Activated T-cell treated with anti-CD3 and anti-CD28 coated beads for 4 hours (primary cell): ENCODE measurements at regions not wholly inside any gene's neighbourhood (a gene's known extent, or its start where the extent isn't known, plus 50 kb on each side); places are given as distances from the start of the nearest gene placed in this dataset.
A peak's percentile ranks its signal among the peaks of the same experiment; 100 is the strongest.

Source experiments
- DNase-seq: peaks from one replicate; pipeline ENCODE4 v3.0.0-alpha.2; 2020

GRCh38 chr4:41883988-41884734 lies 51.1 kb upstream of the TMEM33 start:
- no peak for DNase-seq

- DNase-seq, result peak; percentile 37
These were observed 52.4 kb upstream of the TMEM33 start for GRCh38 chr4:41882625-41883347.

- no peak for DNase-seq
These were observed 53.1 kb upstream of the TMEM33 start for GRCh38 chr4:41881981-41882624.

- DNase-seq, result no peak
These were observed 54.1 kb upstream of the TMEM33 start for GRCh38 chr4:41880840-41881831.

- no peak for DNase-seq
These were observed 55.0 kb upstream of the TMEM33 start for GRCh38 chr4:41880022-41880837.

GRCh38 chr4:41879552-41879951 lies 55.7 kb upstream of the TMEM33 start:
- DNase-seq, result no peak

GRCh38 chr4:41878991-41879491 lies 56.2 kb upstream of the TMEM33 start:
- DNase-seq, result no peak

GRCh38 chr4:41878170-41878969 lies 56.9 kb upstream of the TMEM33 start:
- DNase-seq, result no peak

GRCh38 chr4:41877020-41877796 lies 58.0 kb upstream of the TMEM33 start:
- DNase-seq, result no peak

GRCh38 chr4:41874873-41875272 lies 60.4 kb upstream of the TMEM33 start:
- no peak for DNase-seq

- no peak for DNase-seq
These were observed 60.8 kb upstream of the TMEM33 start for GRCh38 chr4:41874398-41874797.

- no peak for DNase-seq
These were observed 61.6 kb upstream of the TMEM33 start for GRCh38 chr4:41873380-41874295.

- no peak for DNase-seq
These were observed 65.2 kb upstream of the TMEM33 start for GRCh38 chr4:41870035-41870434.

GRCh38 chr4:41866799-41867677 lies 68.2 kb upstream of the TMEM33 start:
- DNase-seq, result no peak

GRCh38 chr4:41865981-41866798 lies 69.0 kb upstream of the TMEM33 start:
- no peak for DNase-seq

GRCh38 chr4:41865306-41865980 lies 69.8 kb upstream of the TMEM33 start:
- DNase-seq, result no peak
